A673 (cell line): ENCODE measurements at regions not wholly inside any gene's neighbourhood (a gene's known extent, or its start where the extent isn't known, plus 50 kb on each side); places are given as distances from the start of the nearest gene placed in this dataset.

ENCODE experiments used
- EZH2 ChIP-seq: fragments of 200-600 bp; sonication (generic); IDR thresholded peaks from 2 replicates; pipeline ENCODE4 v1.6.1; 2017; ENCODE audit warnings: borderline replicate concordance, low read depth, mild to moderate bottlenecking, mixed read lengths, antibody characterized with exemption, low read length; ENCODE audit not compliant: poor library complexity, severe bottlenecking
- TF ChIP-seq, protein P1 (sequence below): fragments of 300-800, 200-600 bp; sonication (generic); conservative IDR thresholded peaks from 2 replicates; pipeline ENCODE4 v1.5.1; 2017; ENCODE audit warnings: low read depth, mild to moderate bottlenecking, antibody characterized with exemption, low read length, moderate library complexity, mixed read lengths

DNA sequence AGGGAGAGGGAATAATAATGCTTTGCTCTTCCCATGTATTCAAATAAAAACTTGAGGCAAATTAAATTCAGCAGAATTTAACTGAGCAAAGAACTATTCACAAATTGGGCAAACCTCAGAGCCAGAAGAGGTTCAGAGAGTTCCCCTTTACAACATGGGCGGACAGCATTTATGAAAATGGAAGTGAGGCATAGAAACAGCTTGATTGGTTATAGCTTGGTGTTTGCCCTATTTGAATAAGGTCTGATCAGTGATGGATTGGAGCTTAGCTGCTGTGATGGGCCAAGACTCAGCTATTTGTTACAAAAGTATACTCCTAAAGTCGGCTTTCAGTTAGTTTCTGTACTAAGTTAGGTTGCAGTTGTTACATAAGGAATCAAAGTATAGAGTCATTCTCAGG is 63.0 kb downstream of the TMEM100 start:
- TF ChIP-seq, protein P1, sequence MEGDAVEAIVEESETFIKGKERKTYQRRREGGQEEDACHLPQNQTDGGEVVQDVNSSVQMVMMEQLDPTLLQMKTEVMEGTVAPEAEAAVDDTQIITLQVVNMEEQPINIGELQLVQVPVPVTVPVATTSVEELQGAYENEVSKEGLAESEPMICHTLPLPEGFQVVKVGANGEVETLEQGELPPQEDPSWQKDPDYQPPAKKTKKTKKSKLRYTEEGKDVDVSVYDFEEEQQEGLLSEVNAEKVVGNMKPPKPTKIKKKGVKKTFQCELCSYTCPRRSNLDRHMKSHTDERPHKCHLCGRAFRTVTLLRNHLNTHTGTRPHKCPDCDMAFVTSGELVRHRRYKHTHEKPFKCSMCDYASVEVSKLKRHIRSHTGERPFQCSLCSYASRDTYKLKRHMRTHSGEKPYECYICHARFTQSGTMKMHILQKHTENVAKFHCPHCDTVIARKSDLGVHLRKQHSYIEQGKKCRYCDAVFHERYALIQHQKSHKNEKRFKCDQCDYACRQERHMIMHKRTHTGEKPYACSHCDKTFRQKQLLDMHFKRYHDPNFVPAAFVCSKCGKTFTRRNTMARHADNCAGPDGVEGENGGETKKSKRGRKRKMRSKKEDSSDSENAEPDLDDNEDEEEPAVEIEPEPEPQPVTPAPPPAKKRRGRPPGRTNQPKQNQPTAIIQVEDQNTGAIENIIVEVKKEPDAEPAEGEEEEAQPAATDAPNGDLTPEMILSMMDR, result no peak
- no peak for TF ChIP-seq EZH2
